ENCODE measurements at regions not wholly inside any gene's neighbourhood (a gene's known extent, or its start where the extent isn't known, plus 50 kb on each side); places are given as distances from the start of the nearest gene placed in this dataset.

DNA sequence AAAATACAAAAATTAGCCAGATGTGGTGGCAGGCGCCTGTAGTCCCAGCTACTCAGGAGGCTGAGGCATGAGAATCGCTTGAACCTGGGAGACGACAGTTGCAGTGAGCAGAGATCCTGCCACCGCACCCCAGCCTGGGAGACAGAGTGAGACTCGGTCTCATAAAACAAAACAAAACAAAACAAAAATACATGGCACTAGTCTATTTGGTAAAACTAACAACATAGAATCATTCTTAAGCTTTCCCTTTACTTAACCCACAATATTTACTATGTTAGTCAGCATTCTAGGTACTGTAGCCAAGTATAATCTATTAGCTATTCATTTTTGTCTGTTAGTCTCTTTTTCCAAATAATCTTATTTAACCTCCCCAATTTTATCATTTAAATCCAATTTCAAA is 1482.8 kb downstream of the SLITRK5 start:
- TF ChIP-seq, protein P1, sequence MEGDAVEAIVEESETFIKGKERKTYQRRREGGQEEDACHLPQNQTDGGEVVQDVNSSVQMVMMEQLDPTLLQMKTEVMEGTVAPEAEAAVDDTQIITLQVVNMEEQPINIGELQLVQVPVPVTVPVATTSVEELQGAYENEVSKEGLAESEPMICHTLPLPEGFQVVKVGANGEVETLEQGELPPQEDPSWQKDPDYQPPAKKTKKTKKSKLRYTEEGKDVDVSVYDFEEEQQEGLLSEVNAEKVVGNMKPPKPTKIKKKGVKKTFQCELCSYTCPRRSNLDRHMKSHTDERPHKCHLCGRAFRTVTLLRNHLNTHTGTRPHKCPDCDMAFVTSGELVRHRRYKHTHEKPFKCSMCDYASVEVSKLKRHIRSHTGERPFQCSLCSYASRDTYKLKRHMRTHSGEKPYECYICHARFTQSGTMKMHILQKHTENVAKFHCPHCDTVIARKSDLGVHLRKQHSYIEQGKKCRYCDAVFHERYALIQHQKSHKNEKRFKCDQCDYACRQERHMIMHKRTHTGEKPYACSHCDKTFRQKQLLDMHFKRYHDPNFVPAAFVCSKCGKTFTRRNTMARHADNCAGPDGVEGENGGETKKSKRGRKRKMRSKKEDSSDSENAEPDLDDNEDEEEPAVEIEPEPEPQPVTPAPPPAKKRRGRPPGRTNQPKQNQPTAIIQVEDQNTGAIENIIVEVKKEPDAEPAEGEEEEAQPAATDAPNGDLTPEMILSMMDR (IDR thresholded peaks at IDR 0.05) = no peak
- TF ChIP-seq POLR2A (IDR thresholded peaks at IDR 0.05) (no peak), POLR2AphosphoS5 (IDR thresholded peaks at IDR 0.05) (no peak)
